ENCODE measurements at regions not wholly inside any gene's neighbourhood (a gene's known extent, or its start where the extent isn't known, plus 50 kb on each side); places are given as distances from the start of the nearest gene placed in this dataset.

- intact Hi-C loops (cut with DNase I), result loop anchor here (5.0 to 10.0 kb wide), 3 partner anchors 55 to 252 kb away; partner anchors contain the start of gene EYA4
- ATAC-seq, result no peak
- no peak for DNase-seq (ENCODE audit: missing footprints)
These were observed 54.0 kb upstream of the EYA4 start for GRCh38 chr6:133187114-133187513.

GRCh38 chr6:133187657-133188453 is 53.3 kb upstream of the EYA4 start:
- DNase-seq (ENCODE audit: missing footprints) (no peak), ATAC-seq (no peak)
- intact Hi-C loops (cut with DNase I), result loop anchor here (5.0 to 10.0 kb wide), 3 partner anchors 54 to 253 kb away; partner anchors contain the start of gene EYA4

- ATAC-seq (no peak), DNase-seq (ENCODE audit: missing footprints) (no peak)
- intact Hi-C loops (cut with DNase I), result no loop called here
These were observed 50.2 kb upstream of the EYA4 start for GRCh38 chr6:133190912-133191311.

DNA sequence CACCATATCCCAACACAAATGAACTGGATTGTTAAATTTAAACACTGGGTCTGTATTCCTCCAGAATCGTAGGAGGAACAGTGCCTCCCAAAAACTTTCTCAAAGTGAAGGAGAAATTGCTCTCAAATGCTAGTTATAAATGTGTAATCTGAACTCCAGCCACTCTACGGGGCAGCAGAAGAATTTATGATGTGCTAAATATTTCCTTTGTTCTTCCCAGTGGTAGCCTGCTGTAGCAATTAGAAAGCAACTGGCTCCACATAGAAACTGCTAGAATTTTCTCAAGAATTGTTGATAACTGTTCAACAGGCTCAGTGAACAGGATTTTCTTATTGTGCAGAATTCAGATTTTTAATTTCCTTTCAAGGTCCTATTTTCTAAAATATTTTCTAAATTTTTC is 49.8 kb upstream of the EYA4 start:
- intact Hi-C loops (cut with DNase I), result no loop called here
- no peak for ATAC-seq
- no peak for DNase-seq (ENCODE audit: missing footprints)
